D721Med (cell line): ENCODE measurements at regions not wholly inside any gene's neighbourhood (a gene's known extent, or its start where the extent isn't known, plus 50 kb on each side); places are given as distances from the start of the nearest gene placed in this dataset.
A peak's percentile ranks its signal among the peaks of the same experiment; 100 is the strongest.

Experiments
- DNase-seq: peaks from one replicate; pipeline ENCODE4 v3.0.0; 2011; ENCODE audit warnings: low spot score; ENCODE audit not compliant: insufficient read length
- FAIRE-seq: peaks from 2 replicates; lab custom pipeline; 2011; peaks lifted over from hg19 to GRCh38; lab: Jason Lieb, UNC
- CTCF ChIP-seq: IDR thresholded peaks from 2 replicates; pipeline ENCODE4 v1.5.1; 2012; ENCODE audit warnings: mild to moderate bottlenecking, control low read depth; ENCODE audit not compliant: insufficient read depth; ENCODE audit errors: missing control alignments

- no peak for DNase-seq
- no peak for TF ChIP-seq CTCF
- no peak for FAIRE-seq
Observed at GRCh38 chr5:167171056-167171455, 1120.4 kb upstream of the WWC1 start.

- FAIRE-seq: no peak
- DNase-seq: no peak
- no peak for TF ChIP-seq CTCF
Observed at GRCh38 chr5:167177736-167178135, 1113.7 kb upstream of the WWC1 start.

GRCh38 chr5:167180906-167181305, 1110.5 kb upstream of the WWC1 start:
- FAIRE-seq: no peak
- TF ChIP-seq CTCF: no peak
- DNase-seq: no peak

- no peak for DNase-seq
- no peak for TF ChIP-seq CTCF
- no peak for FAIRE-seq
Observed at GRCh38 chr5:167205881-167206280, 1085.6 kb upstream of the WWC1 start.

- DNase-seq (no peak), FAIRE-seq (no peak)
- no peak for TF ChIP-seq CTCF
Observed at GRCh38 chr5:167207081-167207480, 1084.4 kb upstream of the WWC1 start.

GRCh38 chr5:167208911-167209310, 1082.5 kb upstream of the WWC1 start:
- no peak for DNase-seq
- no peak for FAIRE-seq
- no peak for TF ChIP-seq CTCF

- peak; percentile 31 for TF ChIP-seq CTCF
- DNase-seq (no peak), FAIRE-seq (no peak)
Observed at GRCh38 chr5:167217097-167217743, 1074.2 kb upstream of the WWC1 start.
